ENCODE measurements at regions not wholly inside any gene's neighbourhood (a gene's known extent, or its start where the extent isn't known, plus 50 kb on each side); places are given as distances from the start of the nearest gene placed in this dataset.

- ChIA-PET CTCF (no interaction called here), POLR2A (ENCODE audit: unreplicated experiment) (no interaction called here)
- Histone ChIP-seq H3K9me2 (replicated peaks; ENCODE audit: low read length) (no peaks in the 10 kb centered on the region), H3K36me3 (ENCODE audit: low read depth, low read length) (no peaks in the 10 kb centered on the region), H3F3A (ENCODE audit: low read length, unreplicated experiment) (no peaks in the 10 kb centered on the region), H4K20me1 (ENCODE audit: low read length) (no peaks in the 10 kb centered on the region), H3K79me2 (ENCODE audit: low read length) (no peaks in the 10 kb centered on the region), H3K4me1 (ENCODE audit: insufficient read depth, low read length) (peaks cover 12% of the 10 kb centered on the region), H2AFZ (ENCODE audit: low read length) (no peak overlapping the region), H3K9me3 (ENCODE audit: low read length) (no peaks in the 10 kb centered on the region), H3K4me3 (ENCODE audit: low read length) (no peak overlapping the region), H3K4me2 (ENCODE audit: low read length) (no peak overlapping the region), H3K27ac (ENCODE audit: low read length) (no peak overlapping the region), H3K9ac (ENCODE audit: low read length) (no peak overlapping the region), H3K27me3 (ENCODE audit: low read length) (peaks cover 47% of the 10 kb centered on the region)
- ATAC-seq (no peak), DNase-seq (no peak)
- TF ChIP-seq EZH2 (IDR thresholded peaks at IDR 0.05; ENCODE audit: low read length, unreplicated experiment) (no peak), EZH2phosphoT487 (IDR thresholded peaks at IDR 0.05; ENCODE audit: borderline replicate concordance, low read length) (no peak)
- TF ChIP-seq, protein P1, sequence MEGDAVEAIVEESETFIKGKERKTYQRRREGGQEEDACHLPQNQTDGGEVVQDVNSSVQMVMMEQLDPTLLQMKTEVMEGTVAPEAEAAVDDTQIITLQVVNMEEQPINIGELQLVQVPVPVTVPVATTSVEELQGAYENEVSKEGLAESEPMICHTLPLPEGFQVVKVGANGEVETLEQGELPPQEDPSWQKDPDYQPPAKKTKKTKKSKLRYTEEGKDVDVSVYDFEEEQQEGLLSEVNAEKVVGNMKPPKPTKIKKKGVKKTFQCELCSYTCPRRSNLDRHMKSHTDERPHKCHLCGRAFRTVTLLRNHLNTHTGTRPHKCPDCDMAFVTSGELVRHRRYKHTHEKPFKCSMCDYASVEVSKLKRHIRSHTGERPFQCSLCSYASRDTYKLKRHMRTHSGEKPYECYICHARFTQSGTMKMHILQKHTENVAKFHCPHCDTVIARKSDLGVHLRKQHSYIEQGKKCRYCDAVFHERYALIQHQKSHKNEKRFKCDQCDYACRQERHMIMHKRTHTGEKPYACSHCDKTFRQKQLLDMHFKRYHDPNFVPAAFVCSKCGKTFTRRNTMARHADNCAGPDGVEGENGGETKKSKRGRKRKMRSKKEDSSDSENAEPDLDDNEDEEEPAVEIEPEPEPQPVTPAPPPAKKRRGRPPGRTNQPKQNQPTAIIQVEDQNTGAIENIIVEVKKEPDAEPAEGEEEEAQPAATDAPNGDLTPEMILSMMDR (conservative IDR thresholded peaks at IDR 0.05; ENCODE audit: low read depth, low read length), result no peak
- no TSS peak for BruUV-seq (replicated peaks)
- intact Hi-C loops (cut with micrococcal nuclease), result no loop called here
Observed at GRCh38 chr10:59082249-59082648, 94.2 kb upstream of the PHYHIPL start.

DNA sequence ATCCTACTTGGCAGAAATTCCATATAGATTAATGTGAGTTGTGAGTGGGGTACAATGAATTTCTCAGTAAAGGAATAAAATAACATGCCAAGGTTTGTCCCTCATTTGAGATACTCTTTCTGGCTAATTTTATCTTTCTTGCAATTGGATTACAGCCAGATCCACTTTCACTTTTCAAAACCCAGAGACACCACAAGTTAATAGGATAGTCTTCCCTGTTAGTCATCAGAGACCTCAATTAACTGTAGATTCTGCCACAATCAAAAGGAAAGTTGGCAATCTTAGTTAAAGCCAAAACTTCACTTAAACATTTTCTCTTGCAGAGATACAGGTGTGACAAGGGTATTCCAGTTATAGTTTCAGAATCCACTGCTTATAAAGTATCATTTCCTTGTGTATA, 91.4 kb upstream of the PHYHIPL start:
- no peak overlapping the region for H2AFZ ChIP-seq (ENCODE audit: low read length)
- CTCF ChIA-PET, result no interaction called here
- POLR2A ChIA-PET (ENCODE audit: unreplicated experiment), result no interaction called here
- peaks cover 74% of the 10 kb centered on the region for H3K27me3 ChIP-seq (ENCODE audit: low read length)
- ATAC-seq (no peak), DNase-seq (no peak)
- H3K4me1 ChIP-seq (ENCODE audit: insufficient read depth, low read length), result peaks cover under 1% of the 10 kb centered on the region; the same call in 1 of the 2 replicates
- no peak overlapping the region for H3K4me3 ChIP-seq (ENCODE audit: low read length)
- no TSS peak for BruUV-seq (replicated peaks)
- no peaks in the 10 kb centered on the region for H4K20me1 ChIP-seq (ENCODE audit: low read length)
- no peak overlapping the region for H3K9ac ChIP-seq (ENCODE audit: low read length)
- H3K4me2 ChIP-seq (ENCODE audit: low read length), result no peak overlapping the region
- no peaks in the 10 kb centered on the region for H3K9me3 ChIP-seq (ENCODE audit: low read length)
- no peaks in the 10 kb centered on the region for H3K79me2 ChIP-seq (ENCODE audit: low read length)
- no peaks in the 10 kb centered on the region for H3K36me3 ChIP-seq (ENCODE audit: low read depth, low read length)
- intact Hi-C loops (cut with micrococcal nuclease), result no loop called here
- no peaks in the 10 kb centered on the region for H3K9me2 ChIP-seq (replicated peaks; ENCODE audit: low read length)
- no peak overlapping the region for H3K27ac ChIP-seq (ENCODE audit: low read length)
- no peaks in the 10 kb centered on the region for H3F3A ChIP-seq (ENCODE audit: low read length, unreplicated experiment)
- TF ChIP-seq EZH2 (IDR thresholded peaks at IDR 0.05; ENCODE audit: low read length, unreplicated experiment) (no peak), EZH2phosphoT487 (IDR thresholded peaks at IDR 0.05; ENCODE audit: borderline replicate concordance, low read length) (no peak)
- TF ChIP-seq, protein P1 (conservative IDR thresholded peaks at IDR 0.05; ENCODE audit: low read depth, low read length), result no peak

DNA sequence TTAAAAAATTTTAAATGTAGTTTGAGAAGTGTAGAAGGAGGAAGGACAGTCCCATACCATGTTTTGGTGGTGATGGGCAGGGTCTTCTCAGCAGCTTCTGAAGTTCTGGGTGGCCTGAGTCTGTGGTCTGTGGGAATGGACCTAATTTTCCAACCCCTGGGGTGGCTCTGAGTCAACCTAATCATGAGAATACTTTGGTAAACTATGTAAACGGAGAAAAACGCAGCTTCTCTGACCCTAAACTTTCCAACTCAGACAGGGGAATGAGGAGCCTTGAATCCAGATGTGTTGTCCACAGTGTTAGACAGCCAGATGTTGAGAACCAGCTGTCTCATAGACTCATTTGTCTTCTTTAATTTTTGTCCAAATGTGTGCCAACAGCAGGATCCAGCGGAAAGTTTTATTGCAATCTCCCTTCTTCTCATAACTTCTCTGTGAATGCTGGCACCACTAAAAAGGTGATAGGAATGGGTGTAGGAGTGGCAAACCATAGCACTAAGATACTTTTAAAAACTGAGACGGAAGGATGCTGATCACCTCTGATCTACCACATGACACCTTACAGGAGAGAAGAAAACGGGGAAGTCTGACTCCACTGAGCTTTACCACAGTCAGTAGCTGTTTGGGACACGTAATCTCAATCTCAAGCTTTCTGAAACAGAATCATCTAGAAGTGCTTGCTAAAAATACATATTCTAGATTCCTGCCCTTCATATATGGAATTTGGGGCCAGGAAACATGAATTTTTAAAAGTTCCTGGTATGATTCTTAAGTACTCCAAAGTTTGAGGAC, 90.5 kb upstream of the PHYHIPL start:
- H3K4me1 ChIP-seq (ENCODE audit: insufficient read depth, low read length), result no peaks in the 10 kb centered on the region
- peaks cover 77% of the 10 kb centered on the region for H3K27me3 ChIP-seq (ENCODE audit: low read length)
- no peaks in the 10 kb centered on the region for H3K79me2 ChIP-seq (ENCODE audit: low read length)
- intact Hi-C loops (cut with micrococcal nuclease), result no loop called here
- no peaks in the 10 kb centered on the region for H3K9me2 ChIP-seq (replicated peaks; ENCODE audit: low read length)
- H3K9ac ChIP-seq (ENCODE audit: low read length), result no peak overlapping the region
- no peak for ATAC-seq
- H3K27ac ChIP-seq (ENCODE audit: low read length), result no peak overlapping the region
- no peak overlapping the region for H3K4me2 ChIP-seq (ENCODE audit: low read length)
- BruUV-seq (replicated peaks), result no TSS peak
- ChIA-PET CTCF (no interaction called here), POLR2A (ENCODE audit: unreplicated experiment) (no interaction called here)
- H3K4me3 ChIP-seq (ENCODE audit: low read length), result no peak overlapping the region
- TF ChIP-seq EZH2phosphoT487 (IDR thresholded peaks at IDR 0.05; ENCODE audit: borderline replicate concordance, low read length) (no peak), EZH2 (IDR thresholded peaks at IDR 0.05; ENCODE audit: low read length, unreplicated experiment) (no peak)
- TF ChIP-seq, protein P1 (conservative IDR thresholded peaks at IDR 0.05; ENCODE audit: low read depth, low read length), result no peak
- no peaks in the 10 kb centered on the region for H4K20me1 ChIP-seq (ENCODE audit: low read length)
- no peaks in the 10 kb centered on the region for H3K9me3 ChIP-seq (ENCODE audit: low read length)
- H2AFZ ChIP-seq (ENCODE audit: low read length), result no peak overlapping the region
- no peaks in the 10 kb centered on the region for H3F3A ChIP-seq (ENCODE audit: low read length, unreplicated experiment)
- no peak for DNase-seq
- H3K36me3 ChIP-seq (ENCODE audit: low read depth, low read length), result no peaks in the 10 kb centered on the region

All from PC-3 (cell line).